SIG-M5 treated with dmso at 0.1 percent for 504 hours (cell line): ENCODE measurements at regions not wholly inside any gene's neighbourhood (a gene's known extent, or its start where the extent isn't known, plus 50 kb on each side); places are given as distances from the start of the nearest gene placed in this dataset.

Experiments used
- DNase-seq: peaks from one replicate; lab custom pipeline; 2025; ENCODE audit not compliant: unreplicated experiment; lab: John Stamatoyannopoulos, UW

- no peak for DNase-seq
These were observed 1295.6 kb upstream of the CDH6 start for GRCh38 chr5:29897916-29898315.

GRCh38 chr5:29896646-29897045, 1296.8 kb upstream of the CDH6 start:
- peak; percentile 44 for DNase-seq

- no peak for DNase-seq
These were observed 1298.8 kb upstream of the CDH6 start for GRCh38 chr5:29894668-29895067.

- DNase-seq: no peak
These were observed 1304.4 kb upstream of the CDH6 start for GRCh38 chr5:29889051-29889450.

GRCh38 chr5:29885595-29885994, 1307.9 kb upstream of the CDH6 start:
- no peak for DNase-seq

GRCh38 chr5:29882036-29882435, 1311.5 kb upstream of the CDH6 start:
- no peak for DNase-seq

GRCh38 chr5:29879401-29879800, 1314.1 kb upstream of the CDH6 start:
- DNase-seq: no peak

- no peak for DNase-seq
These were observed 1314.9 kb upstream of the CDH6 start for GRCh38 chr5:29878599-29878998.

GRCh38 chr5:29867155-29867554, 1326.3 kb upstream of the CDH6 start:
- DNase-seq: no peak

GRCh38 chr5:29853711-29854220, 1339.7 kb upstream of the CDH6 start:
- DNase-seq: no peak

- DNase-seq: no peak
These were observed 1341.2 kb upstream of the CDH6 start for GRCh38 chr5:29852329-29852728.

GRCh38 chr5:29845206-29845605, 1348.3 kb upstream of the CDH6 start:
- DNase-seq: no peak

- DNase-seq: no peak
These were observed 1360.1 kb upstream of the CDH6 start for GRCh38 chr5:29833394-29833793.

GRCh38 chr5:29822521-29822920, 1371.0 kb upstream of the CDH6 start:
- no peak for DNase-seq

GRCh38 chr5:29811914-29812679, 1381.4 kb upstream of the CDH6 start:
- peak; percentile 8 for DNase-seq

- no peak for DNase-seq
These were observed 1387.7 kb upstream of the CDH6 start for GRCh38 chr5:29805804-29806203.

- DNase-seq: no peak
These were observed 1392.7 kb upstream of the CDH6 start for GRCh38 chr5:29800752-29801151.

- DNase-seq: no peak
These were observed 1397.5 kb upstream of the CDH6 start for GRCh38 chr5:29796013-29796412.

- no peak for DNase-seq
These were observed 1398.3 kb upstream of the CDH6 start for GRCh38 chr5:29795096-29795652.

- no peak for DNase-seq
These were observed 1399.2 kb upstream of the CDH6 start for GRCh38 chr5:29794141-29794787.

- no peak for DNase-seq
These were observed 1403.2 kb upstream of the CDH6 start for GRCh38 chr5:29790281-29790680.

GRCh38 chr5:29780401-29780800, 1413.1 kb upstream of the CDH6 start:
- no peak for DNase-seq
